Stimulated activated effector memory CD8-positive, alpha-beta T cell treated with anti-CD3 and anti-CD28 coated beads, Interleukin-12 subunit alpha, Interleukin-12 subunit beta, amount 100 ng/mL, for 72 hours (primary cell): ENCODE measurements at regions not wholly inside any gene's neighbourhood (a gene's known extent, or its start where the extent isn't known, plus 50 kb on each side); places are given as distances from the start of the nearest gene placed in this dataset.

Source experiments
- ATAC-seq: fragments of 150-1000 bp; cut with Tn5 transposase; 2 replicates; pipeline ENCODE4 v1.10.0; 2021
- DNase-seq, 2 donors: peaks; one replicate each; pipeline ENCODE4 v3.0.0; 2021 to 2022; ENCODE audit warnings: low spot score in 2 of 2
- H3K27ac Mint-ChIP-seq: one replicate; pipeline ENCODE4 v1.8.0; 2022; ENCODE audit warnings: mild to moderate bottlenecking, mixed read lengths
- H3K36me3 Mint-ChIP-seq: one replicate; pipeline ENCODE4 v1.8.0; 2022; ENCODE audit warnings: mild to moderate bottlenecking, mixed read lengths
- H3K4me1 Mint-ChIP-seq: one replicate; pipeline ENCODE4 v1.8.0; 2022; ENCODE audit warnings: mixed read lengths
- H3K4me3 Mint-ChIP-seq: one replicate; pipeline ENCODE4 v1.8.0; 2022; ENCODE audit warnings: mild to moderate bottlenecking, mixed read lengths
- H3K9me3 Mint-ChIP-seq: one replicate; pipeline ENCODE4 v1.8.0; 2022; ENCODE audit warnings: mixed read lengths

DNA sequence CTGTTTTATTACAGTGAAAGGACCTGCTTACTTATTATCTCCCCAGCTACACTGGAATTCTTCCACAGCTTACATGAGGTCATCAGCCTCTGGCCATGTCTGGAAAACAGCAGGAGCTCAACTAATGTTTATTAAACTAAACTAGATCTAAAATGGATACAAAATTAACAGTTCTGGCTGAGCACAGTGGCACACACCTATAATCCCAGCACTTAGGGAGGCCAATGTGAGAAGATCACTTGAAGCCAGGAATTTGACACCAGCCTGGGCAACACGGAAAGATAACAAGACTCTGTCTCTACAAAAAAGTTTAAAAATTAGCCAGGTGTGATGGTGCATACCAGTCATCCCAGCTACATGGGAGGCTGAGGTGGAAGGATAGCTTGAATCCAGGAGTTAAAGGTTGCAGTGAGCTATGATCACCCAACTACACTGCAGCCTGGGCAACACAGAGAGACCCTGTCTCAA is 220.8 kb upstream of the MARCKS start:
- Mint-ChIP-seq H3K4me3 (no peak overlapping the region), H3K4me1 (peaks cover 7% of the 10 kb centered on the region), H3K27ac (no peak overlapping the region), H3K9me3 (no peaks in the 10 kb centered on the region), H3K36me3 (no peaks in the 10 kb centered on the region)
- ATAC-seq: no peak
- DNase-seq: no peak

DNA sequence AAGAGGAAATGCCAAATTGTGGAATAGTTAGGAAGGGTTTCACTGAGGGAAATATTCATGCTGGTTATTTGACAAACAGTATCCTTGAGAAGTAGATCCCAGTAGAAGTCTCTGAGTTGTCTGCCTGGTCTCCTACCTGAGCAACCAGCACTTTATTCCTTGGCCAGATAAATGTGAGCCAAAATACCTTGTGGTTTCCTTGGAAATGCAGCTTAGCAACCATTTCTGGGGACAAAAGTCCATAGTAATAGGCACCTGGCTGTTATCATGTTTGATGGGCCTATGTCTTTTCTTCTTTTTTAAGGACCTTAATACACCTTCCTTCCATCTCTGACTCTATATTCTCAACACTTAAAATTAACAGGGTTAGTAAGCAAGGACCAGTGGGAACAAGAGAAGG is 217.1 kb upstream of the MARCKS start:
- no peaks in the 10 kb centered on the region for H3K36me3 Mint-ChIP-seq
- DNase-seq (no peak), ATAC-seq (no peak)
- no peak overlapping the region for H3K27ac Mint-ChIP-seq
- no peaks in the 10 kb centered on the region for H3K9me3 Mint-ChIP-seq
- no peak overlapping the region for H3K4me3 Mint-ChIP-seq
- no peaks in the 10 kb centered on the region for H3K4me1 Mint-ChIP-seq

DNA sequence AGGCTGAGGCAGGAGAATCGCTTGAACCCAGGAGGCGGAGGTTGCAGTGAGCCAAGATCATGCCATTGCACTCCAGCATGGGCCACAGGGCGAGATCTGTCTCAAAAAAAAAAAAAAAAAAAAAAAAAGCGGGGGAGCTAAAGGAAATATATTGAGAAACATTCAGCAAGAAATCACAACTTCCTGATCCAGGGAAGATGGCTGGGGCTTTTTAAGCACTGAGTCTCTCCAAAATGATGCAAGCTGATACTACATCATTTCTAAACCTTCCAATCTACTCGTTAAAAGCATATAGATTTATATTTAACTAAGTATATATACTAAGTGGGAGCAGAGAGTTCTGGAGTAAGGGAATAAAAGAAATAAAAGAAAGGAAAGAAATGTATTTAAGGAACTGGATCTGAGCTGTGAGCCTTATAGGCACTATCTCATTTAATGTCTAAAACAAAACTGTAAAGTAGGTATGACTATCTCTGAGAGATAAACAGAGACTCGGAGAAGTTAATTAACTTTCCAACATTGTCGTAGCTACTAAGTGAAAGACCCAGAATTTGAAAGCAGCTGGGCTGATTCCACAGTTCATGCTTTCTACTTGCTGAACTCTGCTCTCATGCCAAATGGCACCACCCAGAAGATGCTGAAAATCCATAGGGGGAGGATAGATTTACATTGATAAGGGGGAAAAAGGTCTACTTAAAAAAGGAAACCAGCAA is 215.0 kb upstream of the MARCKS start:
- ATAC-seq: no peak
- Mint-ChIP-seq H3K36me3 (no peaks in the 10 kb centered on the region), H3K4me3 (no peak overlapping the region)

DNA sequence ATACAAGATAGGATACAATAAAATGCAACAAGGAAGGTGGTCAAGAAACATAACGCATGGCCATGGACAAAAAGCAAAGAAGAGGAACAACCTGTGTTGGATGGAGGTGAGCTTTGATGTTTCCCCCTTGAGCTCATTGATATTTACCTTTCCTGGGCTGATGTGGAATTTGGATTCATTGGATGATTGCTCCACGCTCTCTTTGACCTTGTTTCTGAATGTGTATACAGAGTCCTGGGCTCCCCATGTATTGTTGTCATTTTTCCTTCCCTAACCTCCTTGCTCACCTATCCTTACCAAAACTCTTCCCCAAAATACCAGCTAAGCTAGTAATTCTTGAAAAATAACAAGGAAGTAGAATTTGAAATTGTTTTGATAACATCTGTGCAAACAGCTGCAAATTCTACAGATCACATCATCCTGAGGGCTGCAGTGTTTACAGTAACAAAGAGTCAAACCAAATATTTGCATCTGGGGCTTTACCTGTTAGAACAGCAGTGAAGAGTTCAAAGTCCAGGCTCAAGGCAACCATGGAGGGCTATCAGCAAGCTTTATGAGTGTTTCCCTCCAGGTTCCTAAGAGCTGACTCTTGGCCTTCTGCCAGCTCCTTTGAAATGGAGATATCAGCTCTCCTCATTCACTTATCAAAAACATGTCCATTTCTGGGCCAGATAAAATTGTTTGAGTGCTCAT is 214.3 kb upstream of the MARCKS start:
- peak; percentile 24 for ATAC-seq
- no peaks in the 10 kb centered on the region for H3K9me3 Mint-ChIP-seq
- H3K4me1 Mint-ChIP-seq: no peaks in the 10 kb centered on the region
- no peaks in the 10 kb centered on the region for H3K36me3 Mint-ChIP-seq
- no peak overlapping the region for H3K27ac Mint-ChIP-seq
- H3K4me3 Mint-ChIP-seq: no peak overlapping the region
- no peak for DNase-seq

More for the DNA sequence above, 215.0 kb upstream of the MARCKS start:
- DNase-seq: no peak
- no peaks in the 10 kb centered on the region for H3K4me1 Mint-ChIP-seq
- no peak overlapping the region for H3K27ac Mint-ChIP-seq
- no peaks in the 10 kb centered on the region for H3K9me3 Mint-ChIP-seq

DNA sequence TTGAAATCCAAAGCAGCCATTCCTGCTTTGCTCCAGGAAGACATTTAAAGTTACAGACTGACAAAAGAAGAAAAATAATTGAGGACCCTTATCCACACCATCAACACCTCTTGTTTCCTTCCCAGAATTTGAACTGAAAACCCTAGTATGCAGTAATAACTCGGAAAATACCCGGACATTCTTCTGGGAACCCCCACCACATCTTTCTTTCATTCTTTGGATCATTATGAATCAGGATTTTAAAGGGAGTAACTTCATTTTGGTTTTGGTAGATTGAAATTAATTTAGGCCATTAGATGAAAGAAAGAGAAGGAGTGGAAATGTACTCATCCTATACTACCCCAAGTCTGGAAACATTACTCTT is 213.8 kb upstream of the MARCKS start:
- DNase-seq (no peak), ATAC-seq (no peak)
- no peak overlapping the region for H3K4me3 Mint-ChIP-seq
- H3K36me3 Mint-ChIP-seq: no peaks in the 10 kb centered on the region
- H3K4me1 Mint-ChIP-seq: no peaks in the 10 kb centered on the region
- no peaks in the 10 kb centered on the region for H3K9me3 Mint-ChIP-seq
- H3K27ac Mint-ChIP-seq: no peak overlapping the region

DNA sequence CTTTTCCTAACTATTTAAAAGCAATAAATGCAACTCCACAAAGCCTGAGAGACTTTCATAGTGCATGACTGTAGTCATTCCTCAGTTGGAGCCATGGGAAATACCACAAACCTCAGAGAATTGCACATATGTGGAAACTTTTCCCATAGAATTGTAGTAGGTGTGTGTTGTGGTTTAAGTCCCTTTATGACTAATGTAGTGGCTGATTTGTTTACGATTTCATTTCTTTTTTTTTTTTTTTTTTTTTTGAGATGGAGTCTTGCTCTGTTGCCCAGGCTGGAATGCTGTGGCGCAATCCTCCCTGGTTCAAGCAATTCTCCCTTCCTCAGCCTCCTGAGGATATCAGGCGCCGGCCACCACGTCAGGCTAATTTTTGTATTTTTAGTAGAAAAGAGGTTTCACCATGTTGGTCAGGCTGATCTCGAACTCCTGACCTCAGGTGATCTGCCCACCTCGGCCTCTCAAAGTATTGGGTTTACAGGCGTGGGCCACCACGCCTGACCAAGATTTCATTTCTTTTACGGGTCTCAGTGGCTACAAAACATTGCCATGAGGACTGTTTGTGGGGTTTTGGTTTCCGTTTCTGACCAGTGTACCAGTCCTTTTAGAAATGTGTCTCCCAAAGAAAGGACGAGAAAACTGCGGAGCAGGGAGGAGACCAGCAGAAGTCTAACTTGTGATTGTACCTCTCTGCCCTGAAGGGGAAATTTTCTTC is 212.1 kb upstream of the MARCKS start:
- no peaks in the 10 kb centered on the region for H3K36me3 Mint-ChIP-seq
- H3K27ac Mint-ChIP-seq: no peak overlapping the region
- ATAC-seq (no peak), DNase-seq (no peak)
- no peak overlapping the region for H3K4me3 Mint-ChIP-seq
- no peaks in the 10 kb centered on the region for H3K9me3 Mint-ChIP-seq
- H3K4me1 Mint-ChIP-seq: no peaks in the 10 kb centered on the region

DNA sequence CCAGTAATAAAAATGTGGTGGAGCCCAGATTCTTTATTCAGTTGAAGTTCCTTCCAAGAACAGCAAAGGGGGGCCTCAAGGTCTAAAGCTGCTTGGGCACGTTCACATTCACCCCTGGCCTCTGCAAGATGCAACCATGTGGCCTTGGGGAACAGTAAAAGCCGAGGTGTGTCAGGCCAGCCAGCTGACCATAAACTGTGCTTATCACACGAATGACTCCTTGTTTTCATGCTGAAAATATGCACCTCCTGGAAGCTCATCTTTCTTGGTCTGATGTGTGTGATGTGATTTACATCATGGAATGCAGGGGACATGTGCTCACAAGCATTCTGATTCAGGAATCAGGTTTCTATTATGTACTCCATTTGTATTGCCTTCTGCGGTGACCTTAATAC is 211.6 kb upstream of the MARCKS start:
- no peak for ATAC-seq
- no peaks in the 10 kb centered on the region for H3K9me3 Mint-ChIP-seq
- no peaks in the 10 kb centered on the region for H3K4me1 Mint-ChIP-seq
- no peaks in the 10 kb centered on the region for H3K36me3 Mint-ChIP-seq
- H3K27ac Mint-ChIP-seq: no peak overlapping the region
- no peak overlapping the region for H3K4me3 Mint-ChIP-seq
- DNase-seq: no peak

DNA sequence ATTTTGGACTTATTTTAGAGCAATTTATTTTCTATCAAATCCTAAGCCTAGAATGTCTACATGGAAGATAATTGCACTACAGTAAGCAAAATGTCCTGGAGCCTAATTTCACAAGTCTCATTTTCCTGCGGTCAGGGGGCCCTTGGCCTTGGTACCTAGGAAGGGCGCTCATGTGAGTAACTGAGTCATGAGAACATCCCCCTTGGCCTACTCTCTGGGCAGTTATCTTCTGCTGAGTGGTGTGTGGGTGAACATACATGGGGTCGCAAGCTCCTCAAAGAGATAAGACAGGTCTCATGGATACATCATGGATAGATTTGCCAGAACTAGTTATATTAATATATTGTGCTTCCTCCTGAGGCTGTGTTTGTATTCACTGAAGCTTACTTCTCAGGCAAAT is 211.2 kb upstream of the MARCKS start:
- DNase-seq: no peak
- H3K9me3 Mint-ChIP-seq: no peaks in the 10 kb centered on the region
- no peaks in the 10 kb centered on the region for H3K36me3 Mint-ChIP-seq
- ATAC-seq: no peak
- H3K4me3 Mint-ChIP-seq: no peak overlapping the region
- no peak overlapping the region for H3K27ac Mint-ChIP-seq
- H3K4me1 Mint-ChIP-seq: no peaks in the 10 kb centered on the region

DNA sequence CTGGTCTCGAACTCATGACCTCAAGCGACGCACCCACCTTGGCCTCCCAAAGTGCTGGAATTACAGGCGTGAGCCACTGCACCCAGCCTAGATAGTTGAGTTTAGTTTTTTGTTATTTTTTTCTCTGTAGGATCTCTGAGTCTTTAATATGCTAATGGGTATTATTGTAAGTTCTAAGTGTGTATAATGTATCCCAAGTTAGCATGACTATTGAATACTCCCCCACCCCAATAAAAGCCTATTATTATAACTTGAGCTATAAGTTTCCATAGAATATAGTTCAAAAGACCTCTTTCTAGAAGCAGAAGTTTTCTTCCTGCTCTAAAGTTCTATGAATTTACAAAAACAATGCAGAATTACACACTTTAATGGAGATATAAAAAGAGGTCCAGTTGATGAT is 210.4 kb upstream of the MARCKS start:
- no peak for DNase-seq
- no peaks in the 10 kb centered on the region for H3K36me3 Mint-ChIP-seq
- H3K4me3 Mint-ChIP-seq: no peak overlapping the region
- H3K27ac Mint-ChIP-seq: no peak overlapping the region
- ATAC-seq: no peak
- H3K4me1 Mint-ChIP-seq: no peaks in the 10 kb centered on the region
- no peaks in the 10 kb centered on the region for H3K9me3 Mint-ChIP-seq

DNA sequence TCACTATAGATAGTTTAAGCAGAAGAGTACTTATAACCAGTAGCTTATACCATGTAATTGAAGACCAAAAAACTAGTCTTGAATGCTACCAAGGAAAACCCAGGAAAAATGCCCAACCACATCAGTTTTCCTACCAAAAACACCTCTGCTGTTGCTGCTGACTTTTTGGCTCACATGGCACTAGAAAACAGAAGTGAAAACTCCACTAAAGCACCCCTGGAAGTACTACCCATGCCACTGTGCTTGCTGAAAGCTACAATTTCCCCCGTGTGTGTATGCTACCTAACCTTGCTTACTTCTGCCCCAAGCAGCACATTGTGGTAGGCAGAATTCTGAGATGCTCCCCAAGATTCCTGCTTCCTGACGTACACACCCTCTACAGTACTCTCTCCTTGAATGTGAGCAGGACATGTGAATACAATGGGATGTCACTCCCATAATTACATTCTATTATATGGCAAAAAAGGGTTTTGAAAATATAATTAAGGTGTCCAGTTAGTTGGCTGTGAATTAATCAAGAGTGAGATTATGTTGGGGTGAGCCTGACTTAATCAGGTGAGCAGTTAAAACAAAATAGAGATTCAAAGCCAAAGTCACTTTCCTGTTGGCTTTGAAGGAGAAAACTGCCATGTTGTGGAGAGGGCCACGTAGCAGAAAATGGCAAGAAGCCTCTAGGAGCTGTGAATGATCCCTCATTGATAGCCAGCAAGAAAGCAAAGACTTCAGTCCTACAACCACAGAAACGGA is 209.8 kb upstream of the MARCKS start:
- DNase-seq (no peak), ATAC-seq (no peak)
- Mint-ChIP-seq H3K4me1 (no peaks in the 10 kb centered on the region), H3K9me3 (no peaks in the 10 kb centered on the region), H3K27ac (no peak overlapping the region), H3K36me3 (no peaks in the 10 kb centered on the region), H3K4me3 (no peak overlapping the region)

DNA sequence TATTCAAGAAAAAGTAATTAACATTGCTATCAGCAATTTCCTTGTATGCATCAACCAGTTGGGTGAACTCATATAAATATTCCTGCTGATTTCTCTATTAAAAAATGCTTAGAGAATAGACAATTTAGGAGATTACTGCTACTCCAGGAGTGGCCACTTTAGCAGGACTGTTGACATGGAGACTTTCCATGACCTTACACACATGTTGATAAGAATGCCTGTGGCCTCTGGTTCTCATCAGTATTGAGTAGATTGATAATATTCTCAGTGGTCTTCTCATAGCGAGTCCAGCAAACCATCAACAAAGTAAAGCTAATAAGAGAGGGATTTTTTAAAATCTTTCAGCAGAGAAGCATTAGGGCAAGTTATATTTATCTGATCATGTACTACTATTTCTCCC is 208.4 kb upstream of the MARCKS start:
- Mint-ChIP-seq H3K36me3 (no peaks in the 10 kb centered on the region), H3K9me3 (no peaks in the 10 kb centered on the region), H3K4me3 (no peak overlapping the region), H3K4me1 (no peaks in the 10 kb centered on the region), H3K27ac (no peak overlapping the region)
- no peak for ATAC-seq
- no peak for DNase-seq

DNA sequence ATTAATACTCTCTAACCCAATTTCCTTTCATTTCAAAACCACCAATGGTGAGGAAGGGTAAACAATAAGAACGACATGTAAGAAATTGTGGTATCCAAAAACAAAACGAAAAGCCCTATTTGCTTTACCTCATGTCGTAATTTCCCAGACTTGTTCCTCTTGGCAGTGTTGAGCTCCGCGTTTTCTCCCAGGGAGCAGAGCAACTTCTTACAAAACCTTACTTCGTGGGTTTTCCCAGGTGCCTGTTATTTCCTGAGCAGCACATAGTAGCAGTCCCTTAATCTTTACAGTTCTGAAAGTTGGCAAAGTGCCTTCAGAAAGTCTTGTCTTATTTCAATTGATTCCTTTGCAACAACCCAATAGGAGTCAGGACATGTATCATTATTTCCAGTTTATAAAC is 207.9 kb upstream of the MARCKS start:
- no peaks in the 10 kb centered on the region for H3K9me3 Mint-ChIP-seq
- ATAC-seq: no peak
- no peak for DNase-seq
- no peaks in the 10 kb centered on the region for H3K4me1 Mint-ChIP-seq
- H3K36me3 Mint-ChIP-seq: no peaks in the 10 kb centered on the region
- no peak overlapping the region for H3K27ac Mint-ChIP-seq
- no peak overlapping the region for H3K4me3 Mint-ChIP-seq

DNA sequence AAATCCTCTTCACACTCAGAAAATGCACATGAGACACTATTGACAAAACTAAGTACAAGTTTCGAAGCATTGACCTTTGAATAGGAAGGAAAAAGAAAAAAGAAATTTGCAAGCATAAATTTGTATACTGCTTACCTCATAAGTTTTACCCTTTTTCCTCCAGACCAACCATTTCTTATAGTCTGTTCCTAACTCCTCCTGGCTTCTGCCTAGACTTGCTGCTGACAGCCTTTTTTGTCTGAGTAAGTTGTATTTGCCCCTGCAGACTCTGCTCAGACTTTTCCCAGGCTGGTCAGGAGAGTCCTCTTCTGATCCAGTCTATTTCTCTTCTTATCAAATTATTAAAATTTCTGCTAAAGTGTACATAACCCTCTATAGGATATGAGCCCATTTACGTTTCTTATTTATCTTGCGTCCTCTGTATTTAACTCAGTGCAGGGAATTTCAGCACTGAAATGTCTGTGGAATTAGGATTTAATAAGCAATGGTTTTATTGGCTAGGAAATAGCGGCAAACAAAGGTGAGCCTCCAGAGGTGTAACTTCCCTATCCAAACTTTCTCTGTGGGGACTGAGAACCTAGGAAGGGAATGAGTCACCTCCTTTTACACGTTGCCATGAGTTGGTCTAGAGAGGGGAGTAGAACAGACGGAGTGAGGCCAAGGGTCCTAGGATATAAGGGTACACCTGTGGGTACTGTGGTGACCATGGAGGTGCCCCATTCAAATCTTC is 207.1 kb upstream of the MARCKS start:
- Mint-ChIP-seq H3K27ac (no peak overlapping the region), H3K36me3 (no peaks in the 10 kb centered on the region), H3K4me1 (no peaks in the 10 kb centered on the region), H3K4me3 (no peak overlapping the region), H3K9me3 (no peaks in the 10 kb centered on the region)
- DNase-seq: no peak
- no peak for ATAC-seq

DNA sequence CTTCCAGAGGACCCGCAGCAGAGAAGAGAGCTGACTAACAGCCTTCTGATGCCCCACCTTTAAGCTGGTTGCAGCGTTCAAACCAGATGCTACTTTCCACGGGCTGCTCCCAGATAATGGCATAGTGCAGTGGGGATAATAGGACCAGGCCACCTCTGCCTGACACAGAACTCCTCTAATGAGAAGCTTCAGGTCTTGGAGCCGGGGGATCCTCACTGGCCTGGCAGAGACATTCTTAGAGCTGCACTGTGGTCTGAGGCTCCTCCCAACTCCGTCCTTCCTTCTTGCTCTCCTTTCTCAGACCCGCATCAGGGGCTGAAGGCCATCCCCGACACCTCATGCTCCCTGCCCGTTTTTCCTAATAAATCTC is 206.6 kb upstream of the MARCKS start:
- Mint-ChIP-seq H3K4me3 (no peak overlapping the region), H3K36me3 (no peaks in the 10 kb centered on the region), H3K4me1 (no peaks in the 10 kb centered on the region), H3K9me3 (no peaks in the 10 kb centered on the region), H3K27ac (no peak overlapping the region)
- no peak for ATAC-seq
- DNase-seq: no peak

DNA sequence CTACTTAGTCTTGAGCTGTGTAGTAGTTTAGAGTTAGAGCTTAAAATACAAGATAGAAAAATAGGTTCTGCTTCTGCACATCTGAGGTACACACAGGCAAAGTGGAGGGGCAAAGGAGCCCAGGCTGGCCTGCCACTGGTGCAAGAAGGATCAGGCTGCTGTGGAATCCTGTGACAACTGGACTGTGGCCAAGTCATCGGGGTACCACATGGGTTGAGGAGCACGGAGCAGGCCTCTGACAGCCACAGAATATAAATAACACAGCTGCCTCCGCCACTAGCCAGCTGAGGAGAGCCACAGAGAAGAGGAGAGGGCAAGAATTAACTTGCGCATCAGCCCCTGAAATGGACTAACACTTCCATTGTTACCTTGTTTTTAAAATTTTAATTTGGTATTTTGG is 206.0 kb upstream of the MARCKS start:
- Mint-ChIP-seq H3K4me1 (no peaks in the 10 kb centered on the region), H3K4me3 (no peak overlapping the region), H3K9me3 (no peaks in the 10 kb centered on the region), H3K36me3 (no peaks in the 10 kb centered on the region), H3K27ac (no peak overlapping the region)
- DNase-seq (no peak), ATAC-seq (no peak)
